ENCODE measurements at regions not wholly inside any gene's neighbourhood (a gene's known extent, or its start where the extent isn't known, plus 50 kb on each side); places are given as distances from the start of the nearest gene placed in this dataset.

DNA sequence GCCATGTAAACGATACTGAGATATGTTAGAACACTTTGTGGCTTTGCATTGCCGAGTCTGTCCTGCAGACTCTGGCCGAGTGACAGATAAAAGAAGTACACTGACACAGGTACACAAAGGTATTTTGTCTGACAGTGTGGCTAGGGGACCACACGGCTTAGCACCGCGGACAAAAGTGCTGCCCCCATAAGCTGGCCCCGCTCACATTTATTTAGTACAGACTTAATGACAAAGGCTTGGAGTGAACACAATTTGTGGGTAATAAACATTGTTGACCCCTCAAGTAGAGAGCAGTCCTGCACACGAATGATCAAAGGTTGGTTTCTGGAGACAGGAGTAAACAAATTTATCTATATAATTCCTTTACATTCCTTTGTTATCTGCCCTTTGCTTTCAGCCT lies 976.8 kb downstream of the TRAM1L1 start:
- no peaks in the 10 kb centered on the region; the same call in 1 of the 2 replicates for H3K36me3 ChIP-seq (ENCODE audit: control insufficient read depth, insufficient read depth, low read length)
- H3K4me1 ChIP-seq (ENCODE audit: control insufficient read depth, insufficient read depth, low read length), result no peaks in the 10 kb centered on the region
- in situ Hi-C loops (cut with HindIII; ENCODE audit: low pct_unique_long_range_greater_than_20kb, low sequenced_read_pairs), result no loop called here
- H3K4me3 ChIP-seq (ENCODE audit: low read depth in 2 of 2, low read length in 2 of 2), result no peak overlapping the region
- DNase-seq (ENCODE audit: low read depth, low spot score) (no peak), ATAC-seq (no peak)
- intact Hi-C loops (cut with micrococcal nuclease; ENCODE audit: unreplicated experiment), result no loop called here
- POLR2A ChIA-PET, result no interaction called here
- H3K27ac ChIP-seq (ENCODE audit: low read length), result no peak overlapping the region
- no TSS peak for BruUV-seq (replicated peaks)
- no peaks in the 10 kb centered on the region for H3K9me3 ChIP-seq (ENCODE audit: control insufficient read depth, insufficient read depth, low read depth, low read length)
- no peaks in the 10 kb centered on the region for H3K27me3 ChIP-seq (ENCODE audit: control insufficient read depth, insufficient read depth, low read length)
- TF ChIP-seq TCF7L2 (IDR thresholded peaks at IDR 0.05; ENCODE audit: low read depth, low read length) (no peak), SIN3A (IDR thresholded peaks at IDR 0.05; ENCODE audit: borderline replicate concordance, insufficient read depth, low read depth, low read length) (no peak), POLR2AphosphoS5 (IDR thresholded peaks at IDR 0.05; ENCODE audit: low read depth, low read length) (no peak)
- TF ChIP-seq, protein P1, sequence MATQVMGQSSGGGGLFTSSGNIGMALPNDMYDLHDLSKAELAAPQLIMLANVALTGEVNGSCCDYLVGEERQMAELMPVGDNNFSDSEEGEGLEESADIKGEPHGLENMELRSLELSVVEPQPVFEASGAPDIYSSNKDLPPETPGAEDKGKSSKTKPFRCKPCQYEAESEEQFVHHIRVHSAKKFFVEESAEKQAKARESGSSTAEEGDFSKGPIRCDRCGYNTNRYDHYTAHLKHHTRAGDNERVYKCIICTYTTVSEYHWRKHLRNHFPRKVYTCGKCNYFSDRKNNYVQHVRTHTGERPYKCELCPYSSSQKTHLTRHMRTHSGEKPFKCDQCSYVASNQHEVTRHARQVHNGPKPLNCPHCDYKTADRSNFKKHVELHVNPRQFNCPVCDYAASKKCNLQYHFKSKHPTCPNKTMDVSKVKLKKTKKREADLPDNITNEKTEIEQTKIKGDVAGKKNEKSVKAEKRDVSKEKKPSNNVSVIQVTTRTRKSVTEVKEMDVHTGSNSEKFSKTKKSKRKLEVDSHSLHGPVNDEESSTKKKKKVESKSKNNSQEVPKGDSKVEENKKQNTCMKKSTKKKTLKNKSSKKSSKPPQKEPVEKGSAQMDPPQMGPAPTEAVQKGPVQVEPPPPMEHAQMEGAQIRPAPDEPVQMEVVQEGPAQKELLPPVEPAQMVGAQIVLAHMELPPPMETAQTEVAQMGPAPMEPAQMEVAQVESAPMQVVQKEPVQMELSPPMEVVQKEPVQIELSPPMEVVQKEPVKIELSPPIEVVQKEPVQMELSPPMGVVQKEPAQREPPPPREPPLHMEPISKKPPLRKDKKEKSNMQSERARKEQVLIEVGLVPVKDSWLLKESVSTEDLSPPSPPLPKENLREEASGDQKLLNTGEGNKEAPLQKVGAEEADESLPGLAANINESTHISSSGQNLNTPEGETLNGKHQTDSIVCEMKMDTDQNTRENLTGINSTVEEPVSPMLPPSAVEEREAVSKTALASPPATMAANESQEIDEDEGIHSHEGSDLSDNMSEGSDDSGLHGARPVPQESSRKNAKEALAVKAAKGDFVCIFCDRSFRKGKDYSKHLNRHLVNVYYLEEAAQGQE (IDR thresholded peaks at IDR 0.05; ENCODE audit: insufficient read depth in 1 of 2, low read depth in 2 of 2, low read length in 1 of 2), result no peak
- TF ChIP-seq, protein P2, sequence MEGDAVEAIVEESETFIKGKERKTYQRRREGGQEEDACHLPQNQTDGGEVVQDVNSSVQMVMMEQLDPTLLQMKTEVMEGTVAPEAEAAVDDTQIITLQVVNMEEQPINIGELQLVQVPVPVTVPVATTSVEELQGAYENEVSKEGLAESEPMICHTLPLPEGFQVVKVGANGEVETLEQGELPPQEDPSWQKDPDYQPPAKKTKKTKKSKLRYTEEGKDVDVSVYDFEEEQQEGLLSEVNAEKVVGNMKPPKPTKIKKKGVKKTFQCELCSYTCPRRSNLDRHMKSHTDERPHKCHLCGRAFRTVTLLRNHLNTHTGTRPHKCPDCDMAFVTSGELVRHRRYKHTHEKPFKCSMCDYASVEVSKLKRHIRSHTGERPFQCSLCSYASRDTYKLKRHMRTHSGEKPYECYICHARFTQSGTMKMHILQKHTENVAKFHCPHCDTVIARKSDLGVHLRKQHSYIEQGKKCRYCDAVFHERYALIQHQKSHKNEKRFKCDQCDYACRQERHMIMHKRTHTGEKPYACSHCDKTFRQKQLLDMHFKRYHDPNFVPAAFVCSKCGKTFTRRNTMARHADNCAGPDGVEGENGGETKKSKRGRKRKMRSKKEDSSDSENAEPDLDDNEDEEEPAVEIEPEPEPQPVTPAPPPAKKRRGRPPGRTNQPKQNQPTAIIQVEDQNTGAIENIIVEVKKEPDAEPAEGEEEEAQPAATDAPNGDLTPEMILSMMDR (IDR thresholded peaks at IDR 0.05), result no peak
- CTCF ChIA-PET, result no interaction called here

DNA sequence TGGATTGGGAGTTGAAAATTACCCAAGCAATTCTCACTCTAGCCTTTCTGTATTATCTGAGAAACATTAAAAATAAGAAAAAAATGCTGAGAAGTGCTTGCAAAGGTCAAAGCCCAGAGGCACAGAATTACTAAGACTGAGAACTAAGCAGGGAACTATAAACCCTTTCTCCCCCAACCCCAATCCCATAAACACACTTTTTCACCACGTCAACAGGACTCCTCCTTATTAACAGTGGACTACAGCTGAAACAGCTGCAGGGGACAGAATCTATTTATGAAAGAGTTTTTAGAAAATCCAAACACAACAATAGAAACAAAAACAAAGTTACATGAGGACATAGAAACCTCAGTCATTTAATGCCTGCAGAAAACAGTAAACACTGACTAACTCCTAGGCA lies 984.1 kb downstream of the TRAM1L1 start:
- Histone ChIP-seq H3K9me3 (ENCODE audit: control insufficient read depth, insufficient read depth, low read depth, low read length) (no peaks in the 10 kb centered on the region), H3K27ac (ENCODE audit: low read length) (no peak overlapping the region), H3K4me3 (ENCODE audit: low read depth in 2 of 2, low read length in 2 of 2) (no peak overlapping the region), H3K27me3 (ENCODE audit: control insufficient read depth, insufficient read depth, low read length) (no peaks in the 10 kb centered on the region), H3K36me3 (ENCODE audit: control insufficient read depth, insufficient read depth, low read length) (no peaks in the 10 kb centered on the region; the same call in 1 of the 2 replicates), H3K4me1 (ENCODE audit: control insufficient read depth, insufficient read depth, low read length) (no peaks in the 10 kb centered on the region)
- ATAC-seq, result no peak
- BruUV-seq (replicated peaks), result no TSS peak
- TF ChIP-seq, protein P2 (IDR thresholded peaks at IDR 0.05), result no peak
- TF ChIP-seq TCF7L2 (IDR thresholded peaks at IDR 0.05; ENCODE audit: low read depth, low read length) (no peak), POLR2AphosphoS5 (IDR thresholded peaks at IDR 0.05; ENCODE audit: low read depth, low read length) (no peak), SIN3A (IDR thresholded peaks at IDR 0.05; ENCODE audit: borderline replicate concordance, insufficient read depth, low read depth, low read length) (no peak)
- TF ChIP-seq, protein P1 (IDR thresholded peaks at IDR 0.05; ENCODE audit: insufficient read depth in 1 of 2, low read depth in 2 of 2, low read length in 1 of 2), result no peak
- intact Hi-C loops (cut with micrococcal nuclease; ENCODE audit: unreplicated experiment), result no loop called here
- ChIA-PET CTCF (no interaction called here), POLR2A (no interaction called here)
- in situ Hi-C loops (cut with HindIII; ENCODE audit: low pct_unique_long_range_greater_than_20kb, low sequenced_read_pairs), result no loop called here
- no peak for DNase-seq (ENCODE audit: low read depth, low spot score)
